HG02938 (cell line): ENCODE measurements at regions not wholly inside any gene's neighbourhood (a gene's known extent, or its start where the extent isn't known, plus 50 kb on each side); places are given as distances from the start of the nearest gene placed in this dataset.

Experiments used
- ATAC-seq: cut with Tn5 transposase; IDR thresholded peaks from one replicate; pipeline ENCODE4 v1.9.1; 2021; ENCODE audit warnings: mild to moderate bottlenecking, moderate library complexity; ENCODE audit not compliant: unreplicated experiment

DNA sequence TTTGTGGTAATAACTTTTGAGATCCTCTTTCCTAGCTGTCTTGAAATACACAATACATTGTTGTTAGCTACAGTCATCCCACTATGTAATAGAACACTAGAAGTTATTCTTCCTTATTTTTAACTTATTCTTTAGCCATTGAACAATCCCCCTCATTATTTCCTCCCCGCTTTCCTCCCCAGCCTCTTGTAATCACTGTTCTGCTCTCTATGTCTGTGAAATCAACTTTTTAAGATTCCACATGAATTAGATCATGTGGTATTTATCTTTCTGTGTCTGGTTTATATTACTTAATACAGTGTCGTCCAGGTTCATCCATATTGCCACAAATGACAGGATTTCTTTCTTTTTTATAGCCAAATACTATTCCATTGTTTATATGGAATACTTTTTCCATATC, 72.9 kb downstream of the SLC10A2 start:
- ATAC-seq: no peak

DNA sequence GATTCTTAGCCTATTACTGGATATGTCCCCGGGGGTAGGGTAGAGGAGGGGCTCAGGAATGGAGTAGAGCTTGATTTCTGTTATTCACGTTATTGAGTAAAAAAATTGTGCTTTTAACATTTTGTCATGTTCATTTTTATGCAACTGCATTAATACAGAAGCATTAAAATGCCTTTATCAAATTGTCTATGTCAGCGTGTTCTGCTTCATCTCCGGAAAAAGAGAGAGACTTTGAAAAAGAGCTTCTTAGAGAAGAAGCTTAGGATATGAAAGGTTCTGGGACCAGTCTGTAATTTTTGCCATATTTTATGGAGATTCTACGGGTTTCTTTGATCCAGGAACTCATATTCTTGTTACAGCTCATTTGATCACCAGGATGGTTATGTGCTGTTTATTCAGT, 82.0 kb downstream of the SLC10A2 start:
- no peak for ATAC-seq

DNA sequence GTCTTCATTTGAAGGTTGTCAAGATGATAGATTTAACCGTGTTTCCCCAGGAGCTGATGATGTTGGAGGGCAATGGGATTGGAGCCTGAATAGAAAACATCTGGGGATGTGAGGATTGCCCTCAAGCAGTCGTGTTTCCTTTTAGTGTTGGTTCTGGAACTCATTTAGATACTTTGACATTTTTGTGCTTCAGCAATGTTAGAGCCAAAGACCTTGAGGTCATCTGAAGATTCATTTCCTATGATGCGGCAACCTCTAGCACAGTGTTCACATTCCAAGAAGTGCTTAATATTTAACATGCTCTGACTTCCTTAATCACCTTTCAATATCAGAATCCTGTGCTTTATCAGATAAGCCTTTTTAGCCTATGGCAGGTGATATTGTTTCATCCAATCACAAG, 82.7 kb downstream of the SLC10A2 start:
- no peak for ATAC-seq

DNA sequence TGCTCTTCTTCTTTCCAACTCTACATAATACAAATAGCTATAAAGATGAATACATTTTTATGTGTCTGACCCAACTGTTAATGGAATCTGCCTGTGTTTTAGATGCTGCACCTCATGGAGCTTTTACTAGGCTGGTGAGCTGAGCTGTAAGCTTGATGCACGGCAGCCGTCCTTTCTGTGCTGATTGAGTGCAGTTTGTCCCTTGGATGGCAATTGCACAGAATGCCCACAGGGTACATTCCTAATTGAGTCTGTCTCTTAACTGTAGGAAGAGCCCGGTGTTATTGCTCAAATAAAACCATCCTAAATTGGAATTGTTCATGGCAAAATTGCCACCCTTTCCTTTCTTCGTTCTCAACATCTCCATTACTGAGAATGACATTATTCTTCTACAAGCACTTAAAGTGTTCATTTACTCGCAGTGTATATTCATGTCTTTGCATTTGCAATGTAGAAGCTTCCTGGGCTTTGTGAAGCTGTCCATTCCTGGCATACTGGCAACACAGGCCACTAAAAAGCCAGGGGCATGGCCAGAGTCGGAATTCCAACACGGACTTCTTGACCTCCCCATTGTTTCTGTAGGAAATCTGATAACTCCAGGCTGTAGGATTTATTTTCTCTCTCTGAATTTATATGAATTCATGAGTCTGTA, 85.8 kb downstream of the SLC10A2 start:
- no peak for ATAC-seq

DNA sequence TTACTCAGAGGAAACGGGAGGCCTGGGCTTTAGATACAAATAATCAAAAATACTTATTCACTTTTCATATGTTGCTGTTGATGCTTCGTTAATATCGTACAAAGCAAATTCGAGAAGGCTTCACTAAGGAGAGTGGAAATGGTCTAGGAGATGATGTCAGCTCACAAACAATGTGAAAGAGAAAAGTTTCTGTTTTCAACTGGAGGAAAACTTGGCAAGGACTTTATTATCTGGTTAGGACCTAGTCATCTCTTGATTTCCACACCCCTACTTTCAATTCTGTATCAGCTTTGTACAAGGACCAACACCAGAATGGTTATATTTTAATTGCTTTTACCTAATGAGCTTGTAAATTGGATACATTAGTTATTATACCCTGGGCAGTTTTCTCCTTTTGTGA, 88.0 kb downstream of the SLC10A2 start:
- no peak for ATAC-seq

DNA sequence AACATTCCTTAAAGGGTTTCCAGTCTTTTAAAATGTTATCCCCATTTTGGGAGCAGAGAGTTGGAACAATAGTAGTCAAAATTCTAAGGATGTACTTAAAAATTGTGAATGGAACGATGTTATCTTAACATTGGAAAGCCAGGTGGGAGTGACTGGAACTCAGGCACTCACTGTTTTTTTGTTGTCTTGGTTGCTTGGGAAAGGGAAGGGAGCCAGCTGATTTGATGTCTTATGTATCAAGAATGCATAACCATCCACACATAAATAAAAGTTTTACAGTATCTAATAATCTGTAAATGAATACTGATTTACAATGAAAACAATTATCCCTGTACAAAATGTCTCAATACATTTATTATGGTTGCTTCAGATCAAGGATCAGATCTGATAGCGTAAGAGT, 88.7 kb downstream of the SLC10A2 start:
- no peak for ATAC-seq

DNA sequence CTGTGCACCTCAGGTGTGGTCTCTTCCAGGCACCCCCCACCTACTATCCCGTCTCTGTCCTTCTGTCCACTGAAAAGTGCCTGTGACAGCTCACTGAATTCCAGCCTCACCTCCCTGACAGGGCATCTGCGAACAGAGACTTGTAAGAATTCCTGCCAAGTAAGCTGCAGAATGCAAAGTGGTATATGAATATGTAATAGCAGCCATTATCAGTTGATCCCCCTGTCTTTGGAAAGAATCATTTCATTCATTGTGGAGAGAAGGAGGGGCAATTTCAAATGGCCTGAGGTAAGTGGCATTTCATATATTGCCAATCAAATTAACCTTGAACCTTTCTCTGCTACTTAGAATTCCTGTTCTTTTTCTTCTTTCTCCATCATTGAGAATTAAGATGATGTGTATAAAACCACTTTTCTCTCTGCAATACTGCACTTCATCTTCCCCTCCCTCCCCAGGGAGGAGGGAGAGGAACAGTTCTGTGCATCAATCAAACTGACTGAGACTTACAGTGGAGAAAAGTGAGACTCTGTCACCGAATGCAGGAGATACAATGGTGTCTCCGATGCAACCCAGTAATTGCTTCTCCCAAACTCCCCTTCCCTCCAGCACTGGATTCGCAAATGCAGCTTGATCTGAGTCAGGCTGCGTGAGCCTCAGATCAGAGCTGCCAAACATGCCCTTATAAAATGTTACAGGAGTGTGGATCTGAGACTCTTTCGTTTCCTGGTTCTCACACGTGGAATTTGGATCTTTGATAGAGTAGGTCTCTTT, 91.7 kb downstream of the SLC10A2 start:
- ATAC-seq: no peak

DNA sequence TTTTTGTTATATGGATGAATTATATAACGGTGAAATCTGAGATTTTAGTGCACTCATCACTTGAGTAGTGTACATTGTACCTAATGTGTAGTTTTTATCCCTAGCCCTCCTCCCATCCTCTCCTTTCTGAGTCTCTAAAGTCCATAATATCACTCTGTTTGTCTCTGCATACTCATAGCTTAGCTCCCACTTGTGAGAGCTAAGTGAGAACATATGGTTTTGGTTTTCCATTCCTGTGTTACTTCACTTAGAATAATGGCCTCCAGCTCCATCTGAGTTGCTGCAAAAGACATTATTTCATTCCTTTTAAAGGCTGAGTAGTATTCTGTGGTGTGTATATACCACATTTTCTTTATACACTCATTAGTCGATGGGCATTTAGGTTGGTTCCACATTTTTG, 94.0 kb downstream of the SLC10A2 start:
- no peak for ATAC-seq

DNA sequence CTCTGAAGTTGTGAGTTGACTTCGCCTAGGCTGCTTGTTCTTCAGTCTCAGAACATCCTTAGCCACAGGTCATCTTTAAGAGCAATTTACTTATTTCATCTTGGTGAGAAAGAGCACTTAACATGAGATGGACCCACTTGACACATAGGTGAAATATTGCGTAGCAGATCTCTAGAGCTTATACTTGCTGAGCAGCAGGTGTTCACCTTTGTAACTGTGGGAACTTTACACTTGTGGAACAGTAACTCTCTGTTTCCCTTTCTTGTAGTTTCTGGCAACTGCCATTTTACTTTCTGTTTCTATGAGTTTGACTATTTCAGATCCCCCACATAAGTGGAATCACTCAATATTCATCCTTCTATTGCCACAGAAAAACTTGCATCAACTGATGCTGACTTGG, 95.7 kb downstream of the SLC10A2 start:
- ATAC-seq: peak; percentile 95

DNA sequence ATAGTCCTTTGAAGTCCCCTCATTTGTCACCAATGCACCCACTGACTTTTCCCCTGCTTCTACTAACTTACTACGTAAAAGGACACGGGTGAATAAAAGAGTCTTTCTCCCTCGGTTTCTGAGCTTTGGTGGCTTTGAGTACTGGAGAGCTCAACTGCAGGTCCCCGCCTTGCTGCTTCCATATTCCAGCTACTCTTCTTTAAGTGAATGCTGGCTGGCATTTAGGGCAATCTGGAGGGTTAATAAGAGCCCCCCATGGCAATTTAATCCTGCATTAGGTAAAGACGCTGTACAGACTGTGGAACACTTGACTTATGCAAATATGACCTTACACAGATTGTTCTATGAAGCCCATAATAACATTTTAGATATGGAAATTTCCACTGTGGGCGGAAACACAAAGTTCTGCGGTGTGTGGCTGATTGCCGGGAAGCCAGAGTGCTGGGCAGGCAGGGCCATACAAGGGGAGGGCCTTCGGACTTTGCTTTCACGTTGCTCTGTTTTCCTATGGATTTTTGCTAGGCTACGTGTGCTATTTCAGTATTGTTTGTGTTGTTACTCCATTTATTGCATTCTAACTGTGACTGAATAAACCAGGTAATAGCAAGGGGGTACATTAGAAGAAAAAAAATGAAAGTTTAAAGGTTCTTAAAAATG, 97.5 kb downstream of the SLC10A2 start:
- ATAC-seq: peak; percentile 54

DNA sequence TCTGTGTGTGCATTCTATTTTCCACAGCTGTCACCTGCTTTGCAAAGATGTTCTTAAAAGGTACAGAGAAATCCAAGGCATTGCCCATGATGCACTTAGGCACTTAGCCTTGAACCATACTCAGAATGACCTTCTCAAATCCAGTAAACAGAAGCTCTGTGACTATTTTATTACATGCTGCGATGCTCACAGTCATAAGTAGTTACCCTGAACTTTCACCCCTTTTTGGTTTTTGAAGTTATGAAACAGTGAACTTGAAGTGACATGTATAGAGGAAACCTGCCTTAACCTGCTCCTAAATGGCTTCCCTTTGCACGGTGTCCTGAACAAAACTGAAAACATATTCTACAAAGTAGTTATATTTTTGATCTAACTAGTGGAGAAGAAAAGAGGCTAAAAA, 100.4 kb downstream of the SLC10A2 start:
- ATAC-seq: no peak

DNA sequence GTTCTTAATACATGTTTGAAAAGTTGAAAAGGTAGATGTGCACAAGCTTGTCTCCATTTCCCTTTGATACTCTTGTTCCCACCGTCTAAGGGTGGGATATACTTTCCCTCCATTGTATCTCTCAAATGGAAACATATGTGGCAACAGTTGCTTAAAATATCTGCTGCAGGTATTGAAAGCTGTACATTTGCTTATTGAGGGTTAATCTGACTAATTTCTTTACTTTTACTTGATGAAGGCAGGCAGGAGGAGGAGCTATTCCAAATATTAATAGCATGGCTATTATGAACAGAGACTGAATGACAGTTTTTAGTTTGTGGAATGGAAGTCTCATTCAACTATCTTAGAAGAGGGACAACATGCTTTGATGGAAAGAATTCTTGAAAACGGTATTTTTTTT, 103.8 kb downstream of the SLC10A2 start:
- no peak for ATAC-seq

DNA sequence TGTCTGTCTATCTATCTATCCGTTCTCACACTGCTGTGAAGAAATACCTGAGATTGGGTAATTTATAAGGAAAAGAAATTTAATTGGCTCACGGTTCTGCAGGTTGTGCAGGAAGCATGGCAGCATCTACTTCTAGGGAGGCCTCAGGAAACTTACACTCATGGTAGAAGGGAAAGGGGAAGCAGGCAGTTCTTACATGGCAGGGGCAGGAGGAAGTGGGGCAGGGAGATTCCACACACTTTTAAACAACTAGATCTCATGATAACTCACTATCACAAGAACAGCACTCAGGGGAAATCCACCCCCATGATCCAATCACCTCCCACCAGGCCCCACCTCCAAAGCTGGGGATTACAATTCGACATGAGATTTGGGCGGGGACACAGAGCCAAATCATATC, 105.3 kb downstream of the SLC10A2 start:
- ATAC-seq: no peak

DNA sequence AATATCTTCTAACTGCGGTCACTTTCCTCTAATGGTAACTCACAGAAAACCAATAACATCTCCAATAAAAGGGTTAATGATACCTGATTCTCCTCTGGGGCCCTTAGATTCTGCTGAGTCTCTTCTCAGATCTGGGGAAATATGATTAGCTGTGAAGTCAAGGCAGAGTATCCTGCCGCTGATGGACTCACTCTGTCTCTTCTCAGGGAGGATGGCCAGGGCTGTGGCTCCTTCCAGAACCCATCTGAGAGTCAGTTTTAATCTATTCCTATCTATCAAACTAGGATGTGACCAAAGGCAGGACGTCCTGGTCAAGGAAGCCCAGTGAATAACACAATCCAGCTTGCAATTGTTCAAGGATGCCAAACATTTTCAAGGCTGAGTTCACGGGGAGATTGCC, 109.8 kb downstream of the SLC10A2 start:
- ATAC-seq: no peak

DNA sequence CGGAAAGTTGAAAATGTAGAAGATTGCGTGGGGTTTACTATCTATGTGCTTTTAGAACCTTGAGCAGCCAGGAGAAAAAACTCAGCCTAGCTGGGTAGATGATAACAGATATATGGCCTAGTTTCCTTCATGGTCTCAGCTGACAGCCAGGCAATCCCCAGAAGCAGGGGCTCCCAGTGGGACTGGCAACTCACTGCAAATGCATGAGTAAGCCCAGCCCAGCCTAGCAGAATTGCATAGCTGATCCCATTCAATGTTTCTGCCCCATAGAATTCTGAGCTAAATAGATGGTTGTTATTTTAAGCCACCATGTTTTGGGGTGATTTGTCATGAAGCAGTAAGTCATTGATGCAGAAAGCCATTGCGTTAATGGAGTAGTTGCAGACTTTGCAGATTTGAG, 108.5 kb downstream of the ERCC5 start:
- ATAC-seq: no peak

DNA sequence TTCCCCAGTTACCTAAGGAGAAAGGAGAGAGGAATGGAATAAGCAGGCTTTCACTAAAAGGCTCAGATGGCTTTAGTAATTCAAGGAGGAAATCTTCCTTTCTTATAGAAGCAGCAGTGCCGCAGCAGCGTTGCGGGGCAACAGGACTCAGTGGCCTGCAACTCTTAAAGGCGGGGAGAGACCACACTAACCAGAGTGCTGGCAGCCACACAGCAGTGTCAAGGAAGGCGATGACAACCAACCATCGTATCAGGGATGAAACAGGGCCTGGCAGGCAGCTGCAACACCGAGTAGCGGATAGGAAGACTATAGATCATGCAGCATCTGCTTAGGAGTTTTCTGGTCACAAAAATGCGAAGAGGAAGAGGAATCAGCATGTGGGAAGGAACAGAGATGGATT, 106.0 kb downstream of the ERCC5 start:
- ATAC-seq: no peak

DNA sequence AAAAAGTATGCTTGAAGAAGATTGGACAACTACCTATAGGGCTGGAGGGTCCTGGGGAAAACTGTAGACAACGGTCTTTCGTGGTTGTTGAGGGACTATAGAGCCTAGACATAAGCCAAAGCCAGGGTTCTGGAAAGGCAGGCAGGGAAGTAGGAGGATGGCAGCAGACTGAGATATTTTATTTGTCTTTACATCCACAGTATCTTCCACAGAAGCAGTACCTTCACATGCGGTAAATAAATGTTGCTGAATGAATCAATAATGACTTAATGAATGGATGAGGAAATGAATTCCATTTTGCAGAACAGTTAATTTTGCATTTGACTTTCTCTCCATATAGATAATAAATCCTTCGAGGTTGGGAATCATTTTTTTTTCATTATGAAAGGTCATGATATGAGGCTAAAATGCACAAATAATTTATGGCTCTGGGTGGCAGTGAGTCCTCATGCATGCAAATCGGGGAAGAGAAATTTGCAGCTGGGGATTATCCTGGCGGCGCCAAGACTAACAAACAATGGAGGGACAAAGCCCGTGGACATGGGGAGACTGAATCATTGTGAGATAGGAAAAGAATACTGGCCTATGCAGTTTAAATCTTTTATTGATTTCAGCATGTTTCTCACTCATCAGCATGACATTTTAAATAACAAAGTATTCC, 102.0 kb downstream of the ERCC5 start:
- ATAC-seq: no peak

DNA sequence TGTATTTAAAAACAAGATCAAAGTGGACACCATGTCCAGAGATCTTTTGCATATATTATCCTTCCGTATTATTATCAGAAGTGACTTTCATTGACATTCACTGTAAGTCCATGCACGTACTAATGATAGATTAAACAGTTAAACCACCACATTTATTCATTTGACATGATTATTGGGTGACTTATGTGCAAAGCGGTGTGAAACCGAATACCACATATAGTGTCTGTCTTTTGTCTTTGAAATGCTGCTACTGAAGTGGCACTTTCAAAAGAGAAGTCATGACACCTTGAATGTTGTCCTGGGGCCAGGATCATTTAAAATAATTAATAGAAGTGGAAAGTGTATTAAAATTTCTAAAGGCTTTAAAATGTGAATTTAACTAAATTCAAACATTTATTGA, 100.1 kb downstream of the ERCC5 start:
- no peak for ATAC-seq

DNA sequence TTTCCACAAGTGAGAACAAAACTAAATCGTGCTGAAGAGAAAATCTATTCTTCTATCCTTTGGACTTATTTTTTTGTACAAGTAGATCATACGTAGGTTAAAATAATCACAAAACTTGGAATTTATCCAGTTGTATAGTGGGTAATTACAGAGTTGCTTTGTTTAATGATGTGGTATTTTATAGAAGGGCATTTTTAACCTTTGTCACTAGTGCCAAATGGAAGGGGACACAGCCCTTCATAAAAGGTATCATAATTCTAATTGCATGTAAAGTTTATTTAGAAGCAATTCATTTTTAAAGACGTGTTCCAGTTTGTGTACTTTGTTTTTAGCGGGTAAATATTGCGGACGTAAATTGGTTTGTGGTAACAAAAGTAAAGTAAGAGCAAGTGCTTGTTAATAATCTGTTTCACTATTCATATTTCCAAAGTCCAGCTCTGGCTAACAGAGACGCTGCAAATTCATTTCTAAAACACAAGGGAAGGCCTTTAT, 99.5 kb downstream of the ERCC5 start:
- ATAC-seq: no peak

DNA sequence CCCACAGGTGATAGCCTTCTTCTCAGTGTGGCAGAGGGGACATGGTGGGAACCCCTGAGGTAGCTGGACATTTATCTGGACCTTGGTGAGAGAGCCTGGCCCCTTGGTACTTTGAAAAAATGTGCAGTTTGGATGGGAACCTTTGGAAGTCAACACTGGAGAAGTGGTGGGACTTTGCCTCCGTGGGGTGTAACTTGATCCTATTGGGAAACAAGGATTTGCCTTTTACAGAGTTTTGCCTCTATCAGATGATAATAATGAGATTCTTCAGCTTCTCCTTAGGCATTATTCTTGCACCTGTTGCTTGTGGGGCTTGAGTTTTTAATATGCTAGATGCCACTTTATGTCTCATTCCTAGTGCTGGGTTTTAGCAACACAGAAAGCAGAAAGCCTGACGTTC, 99.0 kb downstream of the ERCC5 start:
- no peak for ATAC-seq

DNA sequence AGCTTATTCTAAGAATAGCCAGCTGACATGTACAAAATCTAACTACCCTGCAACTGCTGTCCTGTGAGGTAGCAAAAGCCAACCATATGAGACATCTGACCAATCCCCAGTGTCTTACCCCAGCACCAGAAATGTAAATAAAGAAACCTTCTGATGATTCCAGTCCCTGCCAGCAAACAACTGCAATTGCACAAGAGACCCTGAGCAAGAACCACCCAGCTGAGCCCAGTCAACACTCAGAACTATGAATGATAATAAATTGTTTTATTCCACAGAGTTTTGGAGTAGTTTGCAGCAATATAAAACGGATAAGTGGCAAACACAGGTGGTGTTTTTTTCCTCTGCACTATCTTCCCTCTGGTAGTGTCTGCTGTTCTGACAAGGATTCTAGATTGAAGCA, 94.9 kb downstream of the ERCC5 start:
- ATAC-seq: no peak

DNA sequence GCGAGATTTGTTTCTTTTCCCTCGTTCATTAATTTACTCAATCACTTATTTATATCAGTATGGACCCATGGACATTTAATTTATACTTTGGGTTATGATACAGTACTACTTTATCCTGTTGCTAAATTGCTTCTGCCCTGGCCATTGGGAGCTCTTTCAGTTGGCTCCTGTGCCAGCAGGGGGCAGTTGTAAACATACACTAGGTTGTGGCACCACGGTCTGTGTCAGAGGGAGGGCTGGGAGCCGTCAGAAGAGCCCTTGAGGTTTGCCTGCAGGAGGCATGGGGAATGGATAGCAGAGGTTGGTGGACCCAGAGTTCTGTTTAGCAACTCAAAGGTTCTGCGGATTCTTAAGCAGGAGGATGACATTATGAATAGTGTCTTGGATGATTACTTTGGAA, 94.3 kb downstream of the ERCC5 start:
- ATAC-seq: no peak
